ENCODE measurements at regions not wholly inside any gene's neighbourhood (a gene's known extent, or its start where the extent isn't known, plus 50 kb on each side); places are given as distances from the start of the nearest gene placed in this dataset.
"Not testable (repeated sequence)": the region's sequence is repeated elsewhere in the genome, so short reads cannot be mapped to it uniquely, and the experiment has no call there.

DNA sequence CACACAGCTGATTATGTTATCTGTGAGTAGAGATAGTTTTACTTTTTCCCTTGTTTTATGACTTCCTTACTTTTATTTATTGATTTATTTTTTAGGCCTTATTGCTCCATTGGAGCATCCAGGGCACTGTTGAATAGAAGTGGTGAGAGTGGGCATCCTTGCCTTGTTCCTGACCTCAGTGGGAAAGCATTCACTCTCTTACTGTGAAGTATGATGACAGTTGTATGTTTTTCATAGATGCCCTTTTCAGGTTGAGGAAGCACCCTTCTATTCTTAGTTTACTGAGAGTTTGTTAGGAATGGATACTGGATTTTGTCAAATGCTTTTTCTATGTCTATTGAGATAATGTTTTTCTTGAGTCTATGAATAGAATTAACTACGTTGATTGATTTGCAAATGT lies 88.6 kb downstream of the XRCC2 start:
- Histone ChIP-seq H3K27me3 (no peaks in the 10 kb centered on the region), H3K4me3 (no peak overlapping the region), H3K27ac (peak overlapping the region in 1 of 4 donors; percentile 34), H3K4me1 (peaks cover 0 to 14% (median 4%) of the 10 kb centered on the region in 4 donors), H3K36me3 (no peaks in the 10 kb centered on the region), H3K9me3 (no peaks in the 10 kb centered on the region)
- no peak for TF ChIP-seq POLR2A (IDR thresholded peaks at IDR 0.05)
- TF ChIP-seq, protein P1, sequence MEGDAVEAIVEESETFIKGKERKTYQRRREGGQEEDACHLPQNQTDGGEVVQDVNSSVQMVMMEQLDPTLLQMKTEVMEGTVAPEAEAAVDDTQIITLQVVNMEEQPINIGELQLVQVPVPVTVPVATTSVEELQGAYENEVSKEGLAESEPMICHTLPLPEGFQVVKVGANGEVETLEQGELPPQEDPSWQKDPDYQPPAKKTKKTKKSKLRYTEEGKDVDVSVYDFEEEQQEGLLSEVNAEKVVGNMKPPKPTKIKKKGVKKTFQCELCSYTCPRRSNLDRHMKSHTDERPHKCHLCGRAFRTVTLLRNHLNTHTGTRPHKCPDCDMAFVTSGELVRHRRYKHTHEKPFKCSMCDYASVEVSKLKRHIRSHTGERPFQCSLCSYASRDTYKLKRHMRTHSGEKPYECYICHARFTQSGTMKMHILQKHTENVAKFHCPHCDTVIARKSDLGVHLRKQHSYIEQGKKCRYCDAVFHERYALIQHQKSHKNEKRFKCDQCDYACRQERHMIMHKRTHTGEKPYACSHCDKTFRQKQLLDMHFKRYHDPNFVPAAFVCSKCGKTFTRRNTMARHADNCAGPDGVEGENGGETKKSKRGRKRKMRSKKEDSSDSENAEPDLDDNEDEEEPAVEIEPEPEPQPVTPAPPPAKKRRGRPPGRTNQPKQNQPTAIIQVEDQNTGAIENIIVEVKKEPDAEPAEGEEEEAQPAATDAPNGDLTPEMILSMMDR (IDR thresholded peaks at IDR 0.05): no peak
- no peak for TF ChIP-seq POLR2AphosphoS5 (IDR thresholded peaks at IDR 0.05)
- TF ChIP-seq EP300 (IDR thresholded peaks at IDR 0.05): no peak
- 84 to 89% methylated on average over 1 of the region's 1 CpG for WGBS, 2 donors
- intact Hi-C loops (cut with DNase I): no loop called here
- DNase-seq: no peak

DNA sequence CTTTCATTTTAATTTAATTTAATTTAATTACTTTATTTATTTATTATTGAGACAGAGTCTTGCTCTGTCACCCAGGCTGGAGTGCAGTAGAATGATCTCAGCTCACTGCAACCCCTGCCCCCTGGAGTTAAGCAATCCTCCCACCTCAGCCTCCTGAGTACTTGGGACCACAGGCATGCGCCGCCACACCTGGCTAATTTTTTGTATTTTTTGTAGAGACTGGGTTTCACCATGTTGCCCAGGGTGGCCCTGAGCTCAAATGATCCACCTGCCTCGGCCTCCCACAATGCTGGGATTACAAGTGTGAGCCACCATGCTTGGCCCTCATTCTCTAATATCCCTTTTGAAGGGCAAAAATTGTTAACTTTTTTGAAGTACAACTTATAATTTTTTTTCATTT lies 92.9 kb downstream of the XRCC2 start:
- H3K27me3 ChIP-seq: no peaks in the 10 kb centered on the region
- WGBS, 2 donors: 92 to 94% methylated on average over 3 of the region's 3 CpGs
- no peak for TF ChIP-seq EP300 (IDR thresholded peaks at IDR 0.05)
- TF ChIP-seq, protein P1 (IDR thresholded peaks at IDR 0.05): no peak
- TF ChIP-seq POLR2A (IDR thresholded peaks at IDR 0.05): no peak
- H3K27ac ChIP-seq: no peak overlapping the region
- H3K9me3 ChIP-seq: no peaks in the 10 kb centered on the region
- intact Hi-C loops (cut with DNase I): no loop called here
- no peaks in the 10 kb centered on the region for H3K36me3 ChIP-seq
- DNase-seq: peak; percentile 26
- no peak overlapping the region for H3K4me3 ChIP-seq
- peaks cover 0 to 7% (median 2%) of the 10 kb centered on the region in 4 donors for H3K4me1 ChIP-seq

DNA sequence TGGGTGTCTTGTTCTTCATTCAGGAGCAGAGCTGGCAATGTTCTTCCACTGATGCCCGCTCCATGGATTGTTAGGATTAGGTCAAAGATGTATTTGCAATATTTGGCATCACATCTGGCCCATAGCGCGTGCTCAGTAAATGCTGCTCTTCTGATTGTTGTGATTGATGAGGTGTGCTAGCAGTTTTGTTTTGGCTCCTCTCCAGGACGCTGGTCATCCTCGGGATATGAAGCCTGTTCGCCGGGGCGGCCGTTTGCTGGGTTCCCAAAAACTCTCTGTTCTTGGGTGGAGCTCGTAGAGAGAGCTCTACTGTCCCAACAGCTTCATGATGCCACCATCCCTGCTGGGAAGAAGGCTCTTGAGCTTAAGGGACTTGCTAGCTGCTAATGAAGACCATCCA lies 96.9 kb downstream of the XRCC2 start:
- Histone ChIP-seq H3K27ac (no peak overlapping the region), H3K4me1 (no peaks in the 10 kb centered on the region), H3K4me3 (no peak overlapping the region), H3K9me3 (no peaks in the 10 kb centered on the region), H3K27me3 (no peaks in the 10 kb centered on the region), H3K36me3 (no peaks in the 10 kb centered on the region)
- DNase-seq: no peak
- intact Hi-C loops (cut with DNase I): no loop called here
- 78 to 89% methylated on average over 10 of the region's 10 CpGs for WGBS, 2 donors
- TF ChIP-seq POLR2A (IDR thresholded peaks at IDR 0.05): no peak
- no peak for TF ChIP-seq POLR2AphosphoS5 (IDR thresholded peaks at IDR 0.05)
- TF ChIP-seq, protein P1 (IDR thresholded peaks at IDR 0.05): no peak
- no peak for TF ChIP-seq EP300 (IDR thresholded peaks at IDR 0.05)

DNA sequence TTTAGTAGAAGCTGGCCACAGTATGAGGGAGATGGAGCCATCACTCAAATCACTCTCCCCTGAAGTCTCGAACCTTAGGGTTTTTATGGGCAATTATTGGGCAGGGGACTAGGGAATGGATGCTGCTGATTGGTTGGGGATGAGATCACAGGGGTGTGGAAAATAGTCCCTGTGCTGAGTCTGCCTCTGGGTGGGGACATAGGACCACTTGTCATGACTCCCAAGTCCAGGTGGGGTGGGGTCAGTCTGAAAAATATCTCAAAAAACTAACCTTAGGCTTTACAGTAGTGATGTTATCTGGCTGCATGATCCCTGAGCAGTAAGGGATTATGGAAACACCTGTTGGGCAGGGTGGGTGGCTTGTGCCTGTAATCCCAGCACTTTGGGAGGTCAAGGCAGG lies 98.6 kb downstream of the XRCC2 start:
- Histone ChIP-seq H3K36me3 (no peaks in the 10 kb centered on the region), H3K27me3 (no peaks in the 10 kb centered on the region), H3K9me3 (no peaks in the 10 kb centered on the region), H3K4me3 (no peak overlapping the region), H3K27ac (no peak overlapping the region), H3K4me1 (no peaks in the 10 kb centered on the region)
- intact Hi-C loops (cut with DNase I): no loop called here
- TF ChIP-seq POLR2AphosphoS5 (IDR thresholded peaks at IDR 0.05) (no peak), POLR2A (IDR thresholded peaks at IDR 0.05) (no peak), EP300 (IDR thresholded peaks at IDR 0.05) (no peak)
- TF ChIP-seq, protein P1 (IDR thresholded peaks at IDR 0.05): no peak
- no peak for DNase-seq
- WGBS, 2 donors: 79 to 86% methylated on average over 1 of the region's 1 CpG

DNA sequence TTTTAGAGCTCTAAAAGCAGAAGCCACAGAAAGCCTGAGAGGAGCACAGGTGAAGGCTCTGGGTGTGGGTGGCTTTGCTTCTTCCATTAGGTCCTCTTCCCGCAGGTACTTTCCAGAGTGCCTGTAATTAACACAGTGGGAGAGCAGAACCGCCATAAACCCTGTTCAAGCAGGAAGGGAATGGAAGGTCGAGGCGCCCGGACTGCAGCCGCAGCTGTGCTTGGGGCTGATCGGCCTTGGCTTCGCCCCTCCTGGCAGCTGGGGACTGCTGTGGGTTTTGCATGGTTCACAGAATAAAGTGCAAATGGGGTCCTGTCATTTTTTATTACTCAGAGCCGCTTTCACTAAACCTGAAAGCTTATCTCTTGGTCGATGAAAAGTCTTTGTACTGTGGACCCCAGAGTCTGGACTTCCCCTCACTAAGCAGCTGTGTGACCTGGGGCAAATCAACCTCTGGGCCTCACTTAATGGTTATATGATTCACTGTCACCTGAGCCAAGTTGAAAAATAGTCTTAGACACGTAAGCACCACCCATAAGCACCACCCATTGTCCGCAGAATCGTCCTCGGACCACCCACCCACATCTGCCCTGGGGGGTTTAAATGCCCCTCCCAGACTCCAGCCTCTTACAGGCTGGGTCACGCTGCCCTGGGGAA lies 100.9 kb downstream of the XRCC2 start:
- Histone ChIP-seq H3K36me3 (no peaks in the 10 kb centered on the region), H3K4me1 (no peaks in the 10 kb centered on the region), H3K9me3 (no peaks in the 10 kb centered on the region), H3K27ac (no peak overlapping the region), H3K4me3 (no peak overlapping the region), H3K27me3 (no peaks in the 10 kb centered on the region)
- intact Hi-C loops (cut with DNase I): no loop called here
- 18 to 52% methylated on average over 15 of the region's 15 CpGs for WGBS, 2 donors
- TF ChIP-seq, protein P1 (IDR thresholded peaks at IDR 0.05): no peak
- TF ChIP-seq POLR2AphosphoS5 (IDR thresholded peaks at IDR 0.05) (no peak), EP300 (IDR thresholded peaks at IDR 0.05) (no peak), POLR2A (IDR thresholded peaks at IDR 0.05) (no peak)
- DNase-seq: no peak

DNA sequence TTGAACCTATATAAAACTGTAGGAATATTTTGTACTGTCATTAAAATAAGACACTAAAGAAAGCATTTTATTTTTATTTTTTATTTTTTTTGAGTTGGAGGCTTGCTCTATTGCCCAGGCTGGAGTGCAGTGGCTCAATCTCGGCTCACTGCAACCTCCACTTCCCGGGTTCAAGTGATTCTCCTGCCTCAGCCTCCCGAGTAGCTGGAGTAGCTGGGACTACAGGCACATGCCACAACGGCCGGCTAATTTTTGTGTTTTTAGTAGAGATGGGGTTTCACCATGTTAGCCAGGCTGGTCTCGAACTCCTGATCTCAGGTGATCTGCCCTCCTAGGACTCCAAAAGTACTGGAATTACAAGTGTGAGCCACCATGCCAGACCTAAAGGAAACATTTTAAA lies 102.8 kb downstream of the XRCC2 start:
- H3K27ac ChIP-seq; H3K4me3 ChIP-seq; intact Hi-C loops (cut with DNase I); H3K4me1 ChIP-seq; H3K9me3 ChIP-seq; H3K36me3 ChIP-seq; DNase-seq; H3K27me3 ChIP-seq: not testable (repeated sequence)
- WGBS, 2 donors: 84 to 90% methylated on average over 6 of the region's 6 CpGs
